ENCODE measurements at regions not wholly inside any gene's neighbourhood (a gene's known extent, or its start where the extent isn't known, plus 50 kb on each side); places are given as distances from the start of the nearest gene placed in this dataset.

DNA sequence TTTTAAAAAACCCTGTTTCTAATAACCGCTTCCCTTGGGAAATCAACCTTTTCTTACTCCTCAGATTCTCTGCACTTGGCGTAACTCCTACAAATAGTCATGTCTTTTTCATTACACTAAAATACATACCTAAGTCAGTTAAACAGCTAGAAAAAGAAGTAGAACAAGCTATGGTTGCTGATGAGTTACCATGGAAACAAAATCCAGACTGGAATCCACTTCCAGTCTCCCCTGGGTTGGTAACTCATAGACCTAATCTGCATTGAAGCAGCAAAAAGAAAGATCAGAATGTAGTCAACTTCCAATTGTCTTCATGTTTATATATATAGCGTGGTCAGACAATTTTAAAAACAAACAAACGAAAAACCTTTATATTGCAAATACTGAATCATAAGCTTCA is 260.8 kb upstream of the LRRN1 start:
- in situ Hi-C loops (cut with HindIII; ENCODE audit: low pct_unique_long_range_greater_than_20kb, low sequenced_read_pairs), result no loop called here

DNA sequence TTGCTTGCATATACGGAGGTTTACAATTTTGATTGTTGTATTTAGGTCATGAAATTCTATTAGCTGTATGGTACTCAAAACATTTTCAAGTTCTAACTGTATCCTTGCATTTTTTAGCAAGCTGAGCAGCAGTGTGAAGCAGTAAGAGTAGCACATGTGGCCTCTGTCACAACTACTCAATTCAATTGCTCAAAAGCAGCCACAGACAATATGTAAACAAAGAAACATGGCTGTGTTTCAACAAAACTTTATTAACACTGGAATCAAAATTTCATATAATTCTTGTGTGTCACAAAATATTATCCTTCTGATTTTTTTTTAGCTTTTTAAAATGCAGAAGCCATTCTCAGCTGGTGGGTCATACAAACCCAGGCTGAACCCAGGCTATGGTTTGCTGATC is 266.7 kb upstream of the LRRN1 start:
- in situ Hi-C loops (cut with HindIII; ENCODE audit: low pct_unique_long_range_greater_than_20kb, low sequenced_read_pairs), result no loop called here

More for the DNA sequence above, 260.8 kb upstream of the LRRN1 start:
- no peak for DNase-seq (ENCODE audit: low read depth, low spot score)

DNA sequence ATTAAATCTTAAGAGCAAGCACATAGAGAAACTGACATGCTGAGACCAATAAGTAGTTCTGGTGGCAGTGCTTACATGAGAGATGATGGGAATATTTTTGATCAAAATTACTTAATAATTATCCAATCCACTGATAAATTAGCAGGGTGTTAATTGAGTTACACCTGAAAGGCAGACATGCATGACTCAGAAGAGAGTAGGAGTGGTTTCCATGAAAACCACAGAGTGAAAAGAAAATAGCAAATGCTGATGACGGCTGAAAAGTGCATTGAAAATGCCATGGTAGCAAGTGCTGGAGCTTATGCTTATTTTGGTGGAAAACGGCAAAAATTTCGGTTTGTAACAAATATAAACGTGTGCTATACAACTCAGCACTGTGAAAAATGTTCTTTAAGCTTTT is 267.8 kb upstream of the LRRN1 start:
- in situ Hi-C loops (cut with HindIII; ENCODE audit: low pct_unique_long_range_greater_than_20kb, low sequenced_read_pairs), result no loop called here
- DNase-seq (ENCODE audit: low read depth, low spot score), result no peak

More for the DNA sequence above, 266.7 kb upstream of the LRRN1 start:
- no peak for DNase-seq (ENCODE audit: low read depth, low spot score)

DNA sequence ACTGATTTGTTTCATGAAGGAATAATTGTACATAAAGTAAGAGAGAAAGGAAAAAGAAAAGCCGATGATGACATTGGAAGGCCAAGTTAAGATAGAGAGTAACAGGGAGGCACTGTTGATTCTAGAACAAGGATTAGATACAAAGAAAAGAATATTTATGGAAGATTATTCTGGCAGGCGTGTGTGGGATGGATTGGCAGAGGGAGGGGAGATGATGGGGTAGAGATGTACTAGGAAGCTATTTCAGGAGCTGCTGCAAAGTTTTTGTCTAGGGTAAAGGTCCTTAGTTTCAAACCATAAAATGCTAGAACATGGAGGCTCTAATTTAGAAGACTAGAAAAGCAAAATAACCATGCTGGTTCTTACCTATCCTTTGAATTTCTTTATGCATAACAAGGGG is 280.0 kb upstream of the LRRN1 start:
- in situ Hi-C loops (cut with HindIII; ENCODE audit: low pct_unique_long_range_greater_than_20kb, low sequenced_read_pairs), result no loop called here
- no peak for DNase-seq (ENCODE audit: low read depth, low spot score)

DNA sequence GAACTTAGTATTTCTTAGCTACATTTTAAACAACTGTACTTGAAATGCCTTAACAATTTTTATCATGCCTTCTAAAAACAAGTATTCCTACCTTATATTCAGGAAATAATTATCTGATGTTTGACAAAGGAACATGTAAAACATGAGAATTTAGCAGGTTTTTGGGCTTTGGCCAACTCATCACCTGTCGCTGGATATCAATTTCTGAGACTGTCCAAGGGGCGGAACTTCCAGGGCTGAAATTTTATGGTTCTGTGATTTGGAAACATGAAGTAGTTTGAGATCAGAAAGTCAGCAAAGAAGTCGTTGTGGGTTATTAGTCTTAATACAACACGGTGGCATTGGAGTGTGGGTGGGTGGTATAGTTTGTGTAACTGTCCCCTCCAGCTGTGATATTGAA is 282.2 kb upstream of the LRRN1 start:
- in situ Hi-C loops (cut with HindIII; ENCODE audit: low pct_unique_long_range_greater_than_20kb, low sequenced_read_pairs), result no loop called here
- no peak for DNase-seq (ENCODE audit: low read depth, low spot score)

DNA sequence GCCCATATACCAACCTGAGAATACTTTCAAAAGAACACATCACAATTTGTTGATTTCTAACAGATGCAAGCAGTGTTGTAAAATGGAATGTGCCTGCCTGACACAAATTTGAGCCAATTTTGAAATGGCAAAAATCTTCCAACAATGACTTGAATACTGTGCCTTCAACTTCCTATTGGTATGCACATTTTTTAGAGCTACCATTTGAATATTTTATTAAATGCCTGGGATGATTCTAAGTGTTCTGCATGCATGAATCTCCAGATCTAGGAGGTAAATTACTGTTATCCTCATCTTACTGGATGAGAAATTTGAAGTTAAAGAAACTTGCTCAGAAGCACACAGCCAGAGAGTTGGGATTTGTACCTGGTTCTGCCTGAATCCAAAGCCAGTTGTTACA is 282.8 kb upstream of the LRRN1 start:
- DNase-seq (ENCODE audit: low read depth, low spot score), result no peak
- in situ Hi-C loops (cut with HindIII; ENCODE audit: low pct_unique_long_range_greater_than_20kb, low sequenced_read_pairs), result no loop called here

DNA sequence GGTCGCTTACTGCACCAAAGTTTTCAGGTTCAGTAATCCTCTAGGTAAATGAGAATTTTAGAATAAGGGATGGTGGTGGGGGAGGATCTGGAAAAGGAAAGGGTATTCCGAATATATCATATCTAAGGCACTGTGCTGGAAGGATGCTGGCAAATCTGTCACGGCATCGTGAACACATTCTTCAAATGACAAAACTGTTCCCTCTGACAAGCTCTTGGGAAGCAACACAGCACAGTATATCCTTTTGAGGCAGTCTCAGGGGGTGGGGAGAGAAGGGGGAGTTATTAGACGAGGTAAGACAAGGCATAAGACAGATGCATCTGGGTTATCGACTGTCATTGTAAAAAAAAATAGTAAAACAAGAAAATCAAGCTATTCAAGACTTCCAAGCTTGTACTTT is 289.6 kb upstream of the LRRN1 start:
- no peak for DNase-seq (ENCODE audit: low read depth, low spot score)
- in situ Hi-C loops (cut with HindIII; ENCODE audit: low pct_unique_long_range_greater_than_20kb, low sequenced_read_pairs), result no loop called here

DNA sequence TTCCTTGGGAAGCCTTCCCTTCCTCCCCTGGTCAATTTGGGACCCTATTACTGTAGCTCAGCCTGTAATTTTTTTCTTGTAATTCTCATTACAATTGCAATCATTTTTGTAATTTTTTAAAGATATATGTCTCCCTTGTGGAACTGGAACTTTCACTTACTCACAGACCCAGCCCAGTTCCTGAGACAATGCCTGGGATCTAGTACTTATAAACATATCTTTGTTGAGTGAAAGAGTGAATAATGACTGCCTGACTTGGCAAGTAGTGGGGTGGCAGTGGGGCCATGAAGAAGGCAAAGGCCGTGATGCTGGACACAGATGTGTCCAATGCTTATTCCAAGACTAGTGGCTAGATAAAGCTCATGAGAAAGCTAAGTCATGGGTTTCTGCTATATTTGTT is 294.5 kb upstream of the LRRN1 start:
- in situ Hi-C loops (cut with HindIII; ENCODE audit: low pct_unique_long_range_greater_than_20kb, low sequenced_read_pairs), result no loop called here
- no peak for DNase-seq (ENCODE audit: low read depth, low spot score)

DNA sequence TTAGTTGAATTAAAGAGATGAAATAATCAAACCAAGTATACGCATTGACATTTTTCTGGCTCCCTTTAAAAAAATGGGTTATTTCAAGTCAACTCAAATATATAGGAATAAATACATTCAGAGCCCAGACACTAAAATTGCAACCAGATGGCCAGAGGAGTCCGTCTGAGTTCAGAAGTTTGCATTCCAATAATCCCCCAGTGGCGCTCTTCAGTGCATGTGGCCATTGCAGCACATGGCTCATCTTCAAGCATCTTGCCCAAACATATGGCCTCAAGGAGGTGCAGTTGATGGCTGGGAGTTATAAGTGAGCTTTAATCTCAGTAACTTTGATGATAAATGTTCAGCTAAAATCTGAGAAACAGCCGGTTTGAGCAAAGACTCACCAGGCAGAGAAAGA is 295.8 kb upstream of the LRRN1 start:
- DNase-seq (ENCODE audit: low read depth, low spot score), result no peak
- in situ Hi-C loops (cut with HindIII; ENCODE audit: low pct_unique_long_range_greater_than_20kb, low sequenced_read_pairs), result no loop called here

DNA sequence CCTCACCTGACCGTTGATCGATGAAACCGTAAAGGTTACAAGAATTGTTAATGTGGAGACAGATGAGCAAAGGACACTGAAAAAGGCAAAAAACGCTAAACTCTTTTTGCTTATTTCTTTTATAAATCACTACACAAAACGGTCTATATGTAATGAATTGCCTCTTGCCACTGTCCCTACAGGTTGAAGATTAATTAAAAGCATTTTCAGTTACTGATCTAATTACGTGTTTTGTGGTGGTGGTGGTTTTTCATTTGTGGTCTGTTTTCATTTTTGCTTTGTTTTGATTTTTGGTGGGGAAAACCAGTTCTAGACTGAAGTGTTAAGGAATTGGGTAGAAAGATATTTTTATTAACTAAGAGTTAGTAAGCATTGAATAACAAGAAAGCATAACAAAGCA is 299.2 kb upstream of the LRRN1 start:
- in situ Hi-C loops (cut with HindIII; ENCODE audit: low pct_unique_long_range_greater_than_20kb, low sequenced_read_pairs), result no loop called here
- DNase-seq (ENCODE audit: low read depth, low spot score), result no peak

DNA sequence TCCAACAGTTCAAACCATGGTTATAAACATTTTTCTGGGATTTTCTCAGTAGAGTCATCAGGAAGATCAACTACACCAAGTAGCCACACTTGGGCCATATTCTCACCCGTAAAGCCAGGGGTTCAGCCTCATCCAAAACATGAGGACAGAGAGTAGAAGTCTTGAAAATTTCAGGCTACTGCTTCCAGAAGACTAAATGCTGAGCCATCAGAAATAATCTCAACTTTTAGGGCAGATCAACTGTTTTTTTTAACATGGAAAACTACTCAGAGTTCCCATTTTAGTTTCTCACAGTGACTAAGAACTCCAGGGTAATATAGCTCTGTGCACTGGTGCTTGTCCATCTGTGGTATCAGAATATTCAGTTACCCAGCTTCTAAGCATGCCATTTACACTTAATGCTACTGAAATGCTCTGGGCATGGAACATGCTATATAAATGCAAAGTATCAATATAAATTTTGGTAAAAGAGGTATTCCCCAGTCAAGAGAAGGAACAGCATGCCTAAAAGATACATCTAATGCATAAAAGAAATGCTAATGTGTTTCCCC is 300.1 kb upstream of the LRRN1 start:
- in situ Hi-C loops (cut with HindIII; ENCODE audit: low pct_unique_long_range_greater_than_20kb, low sequenced_read_pairs), result no loop called here
- DNase-seq (ENCODE audit: low read depth, low spot score), result no peak

DNA sequence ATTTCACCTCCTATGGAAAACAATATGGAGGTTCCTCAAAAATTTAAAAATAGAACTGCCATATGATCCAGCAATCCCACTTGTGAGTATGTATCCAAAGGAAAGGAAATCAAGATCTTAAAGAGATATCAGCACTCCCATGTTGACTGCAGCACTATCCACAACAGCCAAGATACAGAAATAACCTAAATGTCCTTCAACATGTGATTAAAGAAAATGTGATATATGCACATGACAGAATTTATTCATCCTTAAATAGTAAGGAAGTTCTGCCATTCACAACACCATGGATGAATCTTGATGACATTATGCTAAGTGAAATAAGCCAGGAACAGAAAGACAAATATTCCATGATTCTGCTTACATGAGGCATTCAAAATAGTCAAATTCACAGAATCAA is 303.6 kb upstream of the LRRN1 start:
- DNase-seq (ENCODE audit: low read depth, low spot score), result no peak
- in situ Hi-C loops (cut with HindIII; ENCODE audit: low pct_unique_long_range_greater_than_20kb, low sequenced_read_pairs), result no loop called here

DNA sequence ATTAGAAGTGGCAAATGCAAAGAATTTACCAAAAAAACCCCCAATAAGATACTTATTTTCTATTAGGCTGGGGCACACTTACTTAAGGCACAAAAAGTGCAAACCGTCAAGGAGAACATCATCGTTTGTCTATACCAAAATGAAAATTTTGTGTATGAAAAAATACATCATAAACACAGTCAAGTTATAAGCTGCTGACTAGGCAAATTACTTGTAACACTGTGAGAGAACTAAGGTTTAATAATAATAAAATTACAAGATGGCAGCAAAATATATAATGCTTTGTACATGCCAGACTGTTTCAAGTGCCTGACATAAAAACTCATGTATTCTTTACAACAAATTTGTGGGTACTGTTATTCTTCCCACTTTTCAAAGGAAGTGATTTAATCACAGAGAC is 297.2 kb upstream of the CRBN start:
- in situ Hi-C loops (cut with HindIII; ENCODE audit: low pct_unique_long_range_greater_than_20kb, low sequenced_read_pairs), result no loop called here
- no peak for DNase-seq (ENCODE audit: low read depth, low spot score)

DNA sequence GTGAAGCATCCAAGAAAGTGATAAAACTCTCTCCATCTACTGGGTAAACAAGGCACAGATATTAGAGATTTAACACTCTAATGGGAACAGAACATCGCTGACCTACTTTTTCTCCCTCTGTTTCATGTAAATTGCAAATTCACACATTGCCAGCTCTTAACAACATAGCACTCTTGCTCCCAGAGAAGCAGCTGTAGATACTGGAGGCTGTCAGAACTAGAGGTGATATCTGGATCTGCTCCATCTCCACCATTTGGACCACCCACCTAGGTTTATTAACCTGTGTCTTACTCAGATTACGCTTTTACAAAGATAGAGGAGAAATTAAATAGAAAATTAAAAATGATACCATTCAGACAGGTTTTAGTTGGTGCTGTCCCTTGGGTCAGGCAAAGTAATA is 289.1 kb upstream of the CRBN start:
- in situ Hi-C loops (cut with HindIII; ENCODE audit: low pct_unique_long_range_greater_than_20kb, low sequenced_read_pairs), result no loop called here
- no peak for DNase-seq (ENCODE audit: low read depth, low spot score)

DNA sequence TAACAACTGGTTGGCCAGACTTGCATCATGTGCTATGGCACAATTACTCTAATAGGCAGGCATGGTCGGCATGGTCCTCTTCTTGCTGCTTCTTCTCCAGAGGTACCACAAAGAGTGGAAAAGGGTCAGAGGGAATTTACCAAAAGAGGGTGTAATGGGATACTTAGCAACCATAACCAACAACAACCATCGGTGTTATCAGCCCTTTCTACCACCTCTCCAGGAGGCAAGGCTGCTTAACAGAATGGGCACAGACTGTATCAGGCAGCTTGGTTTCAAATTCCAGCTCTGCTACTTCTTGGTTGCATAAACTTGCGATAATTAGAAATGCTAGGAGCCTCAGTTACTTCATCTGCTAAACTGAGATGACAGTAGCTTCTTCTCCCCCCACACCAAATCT is 284.6 kb upstream of the CRBN start:
- in situ Hi-C loops (cut with HindIII; ENCODE audit: low pct_unique_long_range_greater_than_20kb, low sequenced_read_pairs), result no loop called here
- no peak for DNase-seq (ENCODE audit: low read depth, low spot score)

DNA sequence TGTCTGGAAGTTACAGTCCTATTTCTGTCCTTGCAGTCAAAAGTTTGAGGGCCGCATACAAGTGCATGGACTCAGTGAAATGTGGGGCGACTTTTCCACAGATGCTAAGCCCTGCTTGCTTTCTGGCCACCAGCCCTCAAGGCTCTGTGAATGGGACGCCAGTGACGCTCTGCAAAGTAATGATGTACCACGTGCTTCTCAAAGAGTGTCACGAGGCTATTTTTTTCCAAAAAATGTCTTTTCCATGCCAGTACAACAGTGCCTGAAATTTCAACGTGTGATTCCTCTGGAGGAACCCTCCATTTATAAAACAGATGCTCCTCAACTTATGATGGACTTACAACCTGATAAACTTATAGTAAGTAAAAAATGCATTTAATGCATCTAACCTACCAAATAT is 281.8 kb upstream of the CRBN start:
- no peak for DNase-seq (ENCODE audit: low read depth, low spot score)
- in situ Hi-C loops (cut with HindIII; ENCODE audit: low pct_unique_long_range_greater_than_20kb, low sequenced_read_pairs), result no loop called here

DNA sequence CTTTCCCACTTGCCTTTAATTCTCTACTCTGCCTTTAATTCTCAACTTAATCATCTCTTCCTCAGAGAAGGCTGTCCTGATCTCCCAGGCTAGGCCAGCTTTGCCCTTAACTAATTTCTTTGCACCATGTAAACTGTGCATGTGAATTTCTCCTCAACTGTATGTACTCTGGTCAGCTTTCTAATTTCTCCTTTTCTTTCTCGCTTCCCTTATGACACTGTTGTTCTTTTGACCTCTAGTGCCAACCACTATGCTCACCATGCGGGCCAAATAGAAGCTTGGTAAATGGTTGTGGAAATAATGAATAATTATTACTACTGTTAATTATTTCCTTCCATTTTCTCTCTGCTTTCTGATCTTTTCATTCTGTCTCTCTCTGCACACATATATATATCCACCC is 269.0 kb upstream of the CRBN start:
- no peak for DNase-seq (ENCODE audit: low read depth, low spot score)
- in situ Hi-C loops (cut with HindIII; ENCODE audit: low pct_unique_long_range_greater_than_20kb, low sequenced_read_pairs), result no loop called here

DNA sequence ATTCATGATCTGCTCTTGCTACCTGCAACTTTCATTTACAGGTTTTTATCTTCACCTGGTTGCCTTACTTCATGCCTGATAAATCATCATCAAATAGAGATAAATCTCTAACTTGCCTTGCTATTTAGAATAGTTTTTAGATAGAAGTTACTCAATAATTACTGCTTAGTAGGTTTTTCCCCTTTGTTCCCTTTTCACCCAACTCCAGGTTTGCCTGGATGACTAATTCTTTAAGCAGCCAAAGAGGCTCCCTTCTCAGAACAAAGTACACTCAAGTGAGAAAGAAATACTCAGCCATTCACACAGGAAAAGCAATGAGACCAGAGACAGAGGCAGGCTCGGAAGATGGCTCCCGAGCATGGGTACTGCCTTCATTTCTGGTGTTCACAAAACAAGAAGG is 268.1 kb upstream of the CRBN start:
- DNase-seq (ENCODE audit: low read depth, low spot score), result no peak
- in situ Hi-C loops (cut with HindIII; ENCODE audit: low pct_unique_long_range_greater_than_20kb, low sequenced_read_pairs), result no loop called here

DNA sequence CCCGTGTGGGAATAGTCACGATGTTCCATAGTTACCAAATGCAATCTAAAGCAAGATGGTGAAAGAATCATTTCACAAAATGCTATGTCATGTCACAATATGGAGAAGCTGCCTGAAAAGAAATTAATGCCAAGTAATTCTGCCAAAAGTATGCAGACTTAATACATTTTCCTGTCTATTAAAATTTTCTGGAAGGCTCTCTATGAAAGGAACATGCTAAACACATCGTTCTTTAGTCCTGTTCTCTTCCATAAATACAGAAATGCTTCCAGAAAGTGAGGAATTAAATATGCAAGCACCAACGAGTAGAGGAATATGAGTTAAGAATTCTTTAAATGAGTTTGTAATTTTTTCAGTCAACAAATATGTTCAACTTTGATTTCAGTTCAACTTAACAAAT is 266.8 kb upstream of the CRBN start:
- no peak for DNase-seq (ENCODE audit: low read depth, low spot score)
- in situ Hi-C loops (cut with HindIII; ENCODE audit: low pct_unique_long_range_greater_than_20kb, low sequenced_read_pairs), result no loop called here

DNA sequence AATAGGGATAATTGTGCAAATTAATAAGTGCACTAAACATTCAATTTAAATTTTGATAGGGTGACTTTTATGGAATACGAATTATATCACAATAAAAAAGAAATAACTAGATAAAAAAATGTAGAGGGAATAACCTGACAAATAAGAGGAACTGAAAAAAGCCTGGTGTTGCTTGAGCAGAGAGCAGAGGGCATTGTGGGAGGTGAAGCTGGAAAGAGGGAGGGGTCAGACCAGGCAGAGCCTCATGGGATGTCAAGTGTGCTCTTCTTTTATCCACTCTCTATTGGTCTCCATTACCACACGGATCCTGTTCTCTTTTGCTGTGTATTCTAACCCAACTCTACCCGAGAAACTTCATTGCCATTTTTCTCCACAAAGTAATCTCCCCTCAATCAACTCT is 264.0 kb upstream of the CRBN start:
- DNase-seq (ENCODE audit: low read depth, low spot score), result no peak
- in situ Hi-C loops (cut with HindIII; ENCODE audit: low pct_unique_long_range_greater_than_20kb, low sequenced_read_pairs), result no loop called here
